ENCODE measurements at regions not wholly inside any gene's neighbourhood (a gene's known extent, or its start where the extent isn't known, plus 50 kb on each side); places are given as distances from the start of the nearest gene placed in this dataset.
"Not testable (repeated sequence)": the region's sequence is repeated elsewhere in the genome, so short reads cannot be mapped to it uniquely, and the experiment has no call there.

DNA sequence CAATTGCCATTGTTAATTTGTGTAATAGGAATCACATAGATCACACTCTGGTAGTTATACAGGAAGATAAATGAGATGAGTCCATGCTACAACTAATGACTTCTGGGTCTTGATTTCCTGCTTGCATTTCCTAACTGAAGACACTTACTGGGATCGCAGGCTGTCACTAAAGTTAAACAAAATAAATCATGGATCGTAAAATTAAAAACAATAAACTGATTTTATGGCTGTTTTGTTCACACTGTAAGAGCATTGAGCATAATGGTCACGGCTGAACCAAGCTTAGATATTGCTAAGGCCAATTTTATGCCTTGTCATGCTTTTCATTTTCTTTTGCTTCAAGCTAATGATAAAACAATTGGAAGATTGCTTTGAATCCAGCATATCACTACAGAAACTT, 332.5 kb upstream of the CITED2 start:
- no peak for DNase-seq

DNA sequence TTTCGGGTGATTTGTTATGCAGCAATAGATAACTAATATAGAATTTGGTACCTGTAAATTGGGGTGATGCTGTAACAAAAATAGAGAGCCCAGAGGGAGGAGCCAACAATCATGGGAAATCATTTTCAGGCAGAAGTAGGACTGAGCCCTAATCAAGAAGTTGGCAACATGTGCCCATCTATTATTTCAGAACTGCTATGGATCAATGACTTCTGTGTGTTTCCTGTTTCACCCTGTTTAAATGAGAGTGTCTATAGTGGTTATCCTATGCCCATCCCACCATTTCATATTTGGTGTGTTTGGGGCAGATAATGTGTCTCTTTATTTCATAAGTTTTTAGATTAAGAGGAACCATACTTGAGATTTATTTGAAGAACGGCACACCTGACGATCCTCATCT, 330.8 kb upstream of the CITED2 start:
- no peak for DNase-seq

DNA sequence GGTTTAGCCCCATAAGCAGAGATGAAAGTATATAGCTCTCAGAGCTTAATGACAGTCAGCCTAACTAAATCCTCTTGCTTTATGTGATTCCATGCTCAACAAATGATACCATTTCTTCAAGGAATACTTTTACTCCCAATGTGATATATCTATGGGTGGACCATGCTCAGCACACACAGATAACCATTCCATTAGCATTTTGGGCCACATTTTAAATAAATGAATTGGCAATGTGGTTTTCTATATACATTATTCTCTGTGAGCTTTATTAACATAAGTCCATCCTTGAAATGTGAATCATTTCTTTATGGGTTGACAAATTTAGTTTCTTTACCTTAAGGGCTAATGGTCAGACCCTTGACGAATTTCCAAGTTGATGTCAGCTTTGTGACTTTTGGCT, 329.3 kb upstream of the CITED2 start:
- no peak for DNase-seq

DNA sequence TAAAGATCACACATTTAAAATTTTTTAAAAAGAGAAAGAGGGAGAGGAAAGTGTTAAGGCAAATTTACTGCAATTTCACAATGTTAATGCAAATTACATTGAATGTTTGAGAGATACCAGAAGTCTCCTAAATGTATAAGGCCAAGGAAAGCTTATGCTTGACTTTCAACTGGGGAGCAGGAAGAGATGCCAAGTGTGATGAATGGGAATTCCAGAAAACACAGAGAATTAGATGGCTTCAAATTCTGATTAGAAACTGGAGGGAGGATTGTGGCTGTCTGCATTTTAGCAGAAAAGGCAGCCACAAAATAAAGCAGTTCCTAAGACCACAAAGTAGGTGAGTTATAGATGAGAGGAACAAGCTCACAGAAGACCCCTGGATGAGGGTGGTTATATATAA, 328.3 kb upstream of the CITED2 start:
- DNase-seq, result no peak

DNA sequence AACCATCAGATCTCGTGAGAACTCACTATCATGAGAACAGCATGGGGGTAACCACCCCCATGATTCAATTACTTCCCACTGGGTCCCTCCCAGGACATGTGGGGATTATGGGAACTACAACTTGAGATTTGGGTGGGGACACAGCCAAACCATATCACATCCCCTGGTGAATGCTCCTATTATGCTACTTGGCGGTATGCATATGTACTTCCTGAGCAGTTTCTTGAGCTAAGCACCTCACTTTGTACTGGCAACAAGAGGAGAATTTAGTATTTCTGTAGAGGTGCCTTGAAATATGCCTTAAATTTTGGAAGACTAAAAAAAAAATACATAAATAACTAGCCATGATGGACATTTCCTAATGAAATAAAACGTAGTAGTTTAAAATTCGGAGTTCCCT, 327.2 kb upstream of the CITED2 start:
- DNase-seq, result no peak

DNA sequence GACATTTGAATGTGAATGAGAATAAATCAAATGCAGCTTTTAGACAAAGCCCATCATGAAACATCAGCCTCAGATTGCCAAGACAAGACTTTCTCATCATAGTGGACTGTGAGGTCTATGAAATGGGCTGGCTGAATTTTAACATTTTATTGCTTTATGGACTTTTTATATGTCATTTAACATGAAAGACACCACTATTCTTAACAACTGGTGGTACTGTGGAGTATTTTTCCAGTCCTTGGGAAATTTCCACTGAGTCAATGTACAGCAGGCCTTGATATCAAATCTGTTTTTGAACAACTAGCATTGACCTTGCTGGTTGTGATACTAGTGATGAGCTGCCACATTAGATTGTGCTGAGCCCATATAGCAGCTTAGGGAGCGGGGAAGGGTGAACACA, 326.6 kb upstream of the CITED2 start:
- no peak for DNase-seq

DNA sequence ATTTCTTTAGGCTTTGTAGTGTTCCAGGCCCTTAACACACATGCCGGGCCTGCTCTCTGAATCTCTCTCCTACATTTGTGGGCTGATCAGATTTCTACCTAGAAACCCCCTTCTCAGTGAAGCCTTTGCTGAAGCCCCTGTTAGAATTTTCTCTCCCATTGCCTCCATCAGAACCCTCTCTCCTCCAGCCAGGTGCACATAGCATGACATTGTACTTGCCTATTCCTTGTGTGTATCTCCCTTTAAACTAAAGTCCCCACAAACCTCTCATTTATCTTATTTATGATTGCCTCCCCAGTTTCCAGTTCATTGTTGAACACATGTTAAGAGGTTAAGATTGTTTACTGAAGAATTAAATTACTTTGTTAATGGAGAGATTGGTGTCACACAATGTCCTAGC, 325.5 kb upstream of the CITED2 start:
- DNase-seq, result no peak

DNA sequence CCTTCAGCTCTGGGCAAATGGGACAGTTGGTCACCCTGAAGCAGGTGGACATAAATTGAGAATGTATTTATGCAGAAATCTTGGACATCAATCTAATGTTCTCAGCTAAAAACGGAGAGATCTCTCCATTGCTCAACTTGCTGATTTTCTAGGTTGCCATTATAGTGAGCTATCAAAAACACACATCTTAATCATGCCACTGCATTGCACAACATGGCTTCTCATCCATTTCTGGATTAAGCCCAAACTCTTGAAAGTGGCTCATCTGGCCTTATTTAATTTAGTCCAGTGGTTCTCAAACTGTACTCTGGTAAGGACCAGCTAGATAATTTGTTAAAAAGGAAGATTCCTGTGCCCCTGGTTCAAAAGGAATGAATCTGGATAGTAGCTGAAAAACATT, 324.9 kb upstream of the CITED2 start:
- DNase-seq, result no peak

DNA sequence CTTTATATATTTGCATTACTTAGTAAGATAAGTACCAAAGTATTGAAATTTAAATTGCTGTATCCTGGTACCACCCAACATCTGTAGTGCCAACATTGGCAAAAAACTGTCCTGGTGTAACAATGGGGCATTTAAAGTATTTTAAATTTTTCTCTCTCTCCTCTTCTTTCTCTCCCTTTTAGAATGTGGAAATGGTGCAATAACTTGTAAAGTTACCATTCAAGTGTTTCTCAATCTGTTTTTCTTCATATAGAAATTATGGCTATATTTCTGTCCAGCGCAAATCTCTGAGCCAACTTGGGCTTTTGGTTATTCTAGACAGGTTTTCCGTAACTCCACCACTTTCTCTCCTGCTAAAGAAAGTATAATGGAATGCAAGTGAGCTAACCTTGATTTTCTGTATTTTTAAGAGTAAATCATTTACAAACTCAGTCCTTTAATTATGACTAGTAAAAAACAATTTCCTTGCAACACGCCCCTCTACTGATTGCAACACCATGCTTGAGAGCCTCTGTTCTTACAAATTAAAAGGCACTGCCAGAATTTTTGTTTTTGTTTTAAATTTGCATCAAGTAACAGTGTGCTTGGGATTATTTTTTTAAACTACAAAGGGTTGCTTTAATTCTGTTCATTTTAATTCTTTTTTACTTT, 324.2 kb upstream of the CITED2 start:
- no peak for DNase-seq

DNA sequence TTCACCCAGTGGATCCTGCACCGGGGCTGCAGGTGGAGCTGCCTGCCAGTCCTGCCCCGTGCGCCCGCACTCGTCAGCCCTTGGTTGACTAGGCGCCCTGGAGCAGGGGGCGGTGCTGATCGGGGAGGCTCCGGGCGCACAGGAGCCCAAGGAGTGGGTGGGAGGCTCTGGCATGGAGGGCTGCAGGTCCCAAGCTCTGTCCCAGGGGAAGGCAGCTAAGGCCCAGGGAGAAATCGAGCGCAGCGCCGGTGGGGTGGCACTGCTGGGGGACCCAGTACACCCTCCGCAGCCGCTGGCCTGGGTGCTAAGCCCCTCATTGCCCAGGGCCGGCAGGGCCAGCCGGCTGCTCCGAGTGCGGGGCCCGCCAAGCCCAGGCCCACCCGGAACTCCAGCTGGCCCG, 323.4 kb upstream of the CITED2 start:
- not testable (repeated sequence) for DNase-seq

DNA sequence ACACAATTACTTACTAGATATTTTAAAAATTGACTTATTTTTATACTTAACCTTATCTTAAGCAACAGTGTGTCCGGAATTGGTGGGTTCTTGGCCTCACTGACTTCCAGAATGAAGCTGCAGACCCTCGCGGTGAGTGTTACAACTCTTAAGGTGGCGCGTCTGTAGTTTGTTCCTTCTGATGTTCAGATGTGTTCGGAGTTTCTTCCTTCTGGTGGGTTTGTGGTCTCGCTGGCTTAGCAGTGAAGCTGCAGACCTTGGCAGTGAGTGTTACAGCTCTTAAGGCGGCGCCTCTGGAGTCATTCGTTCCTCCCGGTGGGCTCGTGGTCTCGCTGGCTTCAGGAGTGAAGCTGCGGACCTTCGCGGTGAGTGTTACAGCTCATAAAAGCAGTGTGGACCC, 322.5 kb upstream of the CITED2 start:
- not testable (repeated sequence) for DNase-seq

DNA sequence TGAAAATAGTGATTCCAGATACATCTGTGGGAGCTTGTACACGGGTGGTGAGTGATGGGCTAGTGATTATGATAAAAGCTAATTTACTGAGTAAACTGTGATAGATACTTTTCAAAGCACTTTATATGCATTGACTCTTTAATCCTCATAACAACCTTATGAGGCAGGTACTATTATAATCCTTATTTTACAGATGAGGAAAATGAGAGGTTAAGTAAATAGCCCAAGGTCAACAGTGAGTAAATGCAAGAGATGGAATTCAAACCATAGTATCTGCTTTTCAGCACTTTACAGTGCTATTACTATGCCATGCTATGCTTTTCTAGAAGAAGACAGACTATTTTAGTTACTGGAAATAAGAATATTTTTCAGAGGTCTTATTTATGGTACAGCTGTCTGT, 320.9 kb upstream of the CITED2 start:
- no peak for DNase-seq

DNA sequence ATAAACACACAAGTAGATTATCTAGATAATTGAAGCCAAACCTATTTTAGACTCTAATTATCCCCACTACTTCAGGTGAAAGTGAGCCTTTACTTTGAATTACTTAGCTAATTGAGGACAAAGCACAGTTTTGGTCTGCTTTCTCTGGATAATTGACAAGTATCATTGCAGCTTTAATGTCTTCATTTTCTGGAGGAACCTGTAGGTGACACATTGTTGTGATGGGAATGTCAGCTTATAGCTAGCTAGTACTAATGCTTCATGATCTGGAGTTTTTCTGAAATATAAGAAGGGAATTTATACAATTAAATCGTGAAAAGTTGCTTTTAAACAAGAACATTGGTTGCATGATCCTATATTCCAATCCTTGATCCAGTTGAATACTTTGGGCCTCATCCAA, 319.3 kb upstream of the CITED2 start:
- no peak for DNase-seq

DNA sequence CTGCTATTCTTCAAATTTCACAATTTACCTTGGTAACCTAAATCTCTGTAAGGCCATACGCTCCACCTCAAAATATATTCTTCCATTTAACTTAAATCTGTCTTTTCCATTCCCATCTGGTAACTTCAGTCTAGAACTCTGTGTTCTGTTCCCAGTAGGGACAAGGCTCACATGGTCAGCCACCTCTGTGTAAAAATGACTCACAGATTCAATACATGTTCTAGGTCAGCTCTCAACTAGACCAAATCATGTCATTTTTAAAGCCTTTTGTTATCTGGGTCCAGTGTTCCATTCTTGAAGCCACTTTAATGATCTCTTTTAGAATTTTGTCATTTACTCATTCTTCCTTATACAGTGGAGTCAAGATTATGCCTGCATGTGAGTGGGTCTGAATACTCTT, 315.6 kb upstream of the CITED2 start:
- no peak for DNase-seq

DNA sequence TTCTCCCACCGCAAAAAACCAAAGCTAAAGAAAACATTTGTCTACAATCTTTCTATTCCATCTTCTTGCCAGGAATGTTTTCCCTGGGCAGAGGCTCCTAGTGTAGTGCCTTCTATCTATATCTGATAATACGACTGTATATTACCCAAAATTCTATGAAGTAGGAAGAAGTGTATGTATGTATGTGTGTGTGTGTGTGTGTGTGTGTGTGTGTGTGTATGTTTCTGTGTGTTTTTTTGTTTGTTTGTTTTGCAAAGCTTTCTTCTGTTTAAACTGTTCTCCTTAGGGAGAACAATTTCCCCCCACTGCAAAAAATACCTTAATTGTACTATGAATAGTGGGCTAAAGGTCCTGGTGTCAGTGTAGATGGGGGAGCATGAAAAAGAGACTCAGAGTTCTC, 312.6 kb upstream of the CITED2 start:
- DNase-seq, result no peak

DNA sequence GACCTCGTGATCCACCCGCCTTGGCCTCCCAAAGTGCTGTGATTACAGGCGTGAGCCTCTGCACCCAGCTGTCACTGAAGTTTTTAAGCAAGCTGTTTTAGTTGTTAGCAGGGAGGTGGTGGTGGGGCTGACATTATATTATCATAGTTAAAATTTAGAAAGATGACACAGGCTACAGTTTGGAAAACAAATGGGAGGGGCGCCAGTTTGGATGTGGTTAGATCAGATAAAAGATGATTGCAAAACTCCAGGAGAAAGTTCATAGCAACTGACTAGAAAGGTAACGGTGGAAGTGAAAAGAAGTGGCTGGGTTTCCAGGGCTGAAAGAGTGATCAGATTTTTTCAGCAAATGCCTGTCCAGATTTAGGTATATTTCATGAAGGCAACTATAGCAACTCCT, 311.9 kb upstream of the CITED2 start:
- DNase-seq, result no peak

DNA sequence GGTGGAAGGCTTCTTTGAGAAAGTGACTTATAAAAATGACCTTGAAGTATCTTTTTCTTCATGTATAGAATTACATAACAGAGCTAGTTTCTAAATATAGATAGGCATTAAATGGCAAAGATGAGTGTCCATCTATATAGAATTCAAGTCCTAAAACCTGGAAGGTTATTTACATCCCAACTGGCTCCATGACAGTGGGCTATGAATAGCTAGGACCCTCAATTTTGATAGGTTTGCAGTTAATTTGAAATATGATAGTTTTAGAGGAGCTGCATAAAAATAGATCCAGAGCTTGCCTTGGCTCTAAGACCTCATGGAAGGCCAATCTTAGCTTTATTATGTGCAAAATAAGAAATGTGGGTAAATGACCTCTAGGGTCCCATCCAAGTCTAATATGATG, 310.6 kb upstream of the CITED2 start:
- no peak for DNase-seq

DNA sequence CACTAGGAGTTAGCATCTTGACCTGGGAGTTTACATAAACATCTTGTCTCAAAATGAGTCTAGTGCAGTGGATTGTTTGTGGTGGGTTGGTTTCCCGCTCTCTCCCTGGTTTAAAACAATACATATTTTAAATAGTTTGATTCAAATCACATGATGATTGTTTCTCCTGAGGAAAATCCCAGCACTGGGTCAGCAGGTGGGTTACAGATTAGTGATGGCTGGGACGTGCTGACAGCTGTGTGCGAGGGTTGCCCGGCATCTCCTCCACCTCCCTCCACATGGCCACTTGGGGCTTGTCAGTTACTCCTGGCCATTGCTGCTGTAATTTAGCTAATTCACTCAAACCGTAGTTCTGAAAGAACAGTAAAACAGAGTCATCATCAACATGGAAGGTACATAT, 306.4 kb upstream of the CITED2 start:
- no peak for DNase-seq

DNA sequence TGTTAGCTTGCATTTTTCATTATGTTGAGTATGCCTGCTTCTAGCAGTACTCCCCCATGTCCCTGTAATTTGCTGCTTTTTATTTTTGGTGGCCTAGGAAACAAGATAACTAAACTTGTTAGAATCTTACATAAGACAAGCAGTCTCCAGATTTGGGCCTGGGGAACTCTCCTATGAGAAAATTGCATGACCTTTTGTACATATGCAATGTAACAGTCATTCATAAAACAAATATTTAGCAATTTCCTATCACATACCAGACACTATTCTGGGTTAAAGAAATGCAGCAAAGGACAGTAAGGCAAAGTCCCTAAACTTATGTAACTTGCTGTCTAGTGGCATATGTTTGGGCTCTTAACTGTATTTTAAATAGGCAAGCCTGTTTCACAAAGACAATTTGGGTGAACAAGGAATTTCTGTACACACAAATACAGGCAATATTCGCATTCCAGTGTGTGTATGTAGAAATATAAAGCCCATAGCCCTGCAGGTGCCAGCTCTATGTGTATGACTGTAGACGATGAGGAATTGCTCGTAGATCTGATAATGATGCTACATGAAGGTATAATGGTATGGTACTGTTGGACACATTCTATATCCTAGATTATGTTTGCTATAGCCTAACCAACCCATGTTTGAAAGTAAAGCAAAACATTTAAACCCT, 305.2 kb upstream of the CITED2 start:
- DNase-seq, result no peak

DNA sequence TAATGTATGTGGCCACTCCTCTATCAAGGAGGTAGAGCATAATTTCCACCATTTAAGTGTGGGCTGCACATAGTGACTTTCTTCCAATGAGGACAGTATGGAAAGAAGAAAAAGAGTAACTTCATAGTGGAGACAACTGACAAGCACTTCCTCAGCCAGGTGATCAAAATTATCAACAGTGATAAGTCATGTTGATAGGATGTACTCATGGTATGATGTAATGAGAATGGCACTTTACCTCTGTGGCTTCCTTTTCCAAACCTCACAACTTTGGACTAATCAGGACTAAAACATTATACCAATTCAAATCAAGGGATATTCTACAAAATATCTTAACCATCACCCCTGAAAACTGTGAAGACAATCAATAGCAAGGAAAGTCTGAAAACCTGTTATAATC, 302.3 kb upstream of the CITED2 start:
- DNase-seq, result no peak

DNA sequence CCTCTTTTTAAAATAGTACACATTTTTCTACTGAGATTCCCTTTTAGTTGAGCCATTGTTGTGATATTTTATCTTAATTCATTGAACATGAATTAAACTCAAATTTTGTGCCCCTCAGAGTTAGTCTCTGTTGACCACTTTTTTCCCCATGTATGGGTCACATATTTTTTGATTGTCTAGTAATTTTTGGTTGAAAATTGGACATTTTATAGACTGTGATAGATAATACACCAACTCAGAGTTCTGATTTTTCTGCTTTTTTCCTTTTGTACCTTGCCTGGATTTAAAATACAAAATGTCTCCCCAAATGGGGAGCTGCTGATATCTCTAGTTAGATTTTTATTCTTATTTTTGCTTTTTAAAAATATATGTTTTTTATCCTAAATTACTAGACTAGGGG, 291.8 kb upstream of the CITED2 start:
- no peak for DNase-seq

DNA sequence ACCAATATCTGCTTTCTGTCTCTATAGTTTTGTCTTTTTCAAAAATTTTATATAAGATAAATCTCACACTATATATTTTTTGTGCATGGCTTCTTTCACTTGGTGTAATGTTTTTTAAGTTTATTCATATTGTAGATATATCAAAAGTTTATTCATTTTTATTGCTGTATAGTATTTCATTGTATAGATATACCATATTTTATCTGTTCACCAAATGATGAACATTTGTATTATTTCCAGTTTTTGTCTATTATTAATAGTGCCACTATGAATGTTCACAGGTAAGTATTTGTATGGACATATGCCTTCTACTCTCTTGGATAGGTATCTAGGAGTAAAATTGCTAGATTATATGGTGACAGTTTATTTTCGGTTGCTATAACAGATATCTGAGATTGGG, 289.5 kb upstream of the CITED2 start:
- DNase-seq, result no peak

DNA sequence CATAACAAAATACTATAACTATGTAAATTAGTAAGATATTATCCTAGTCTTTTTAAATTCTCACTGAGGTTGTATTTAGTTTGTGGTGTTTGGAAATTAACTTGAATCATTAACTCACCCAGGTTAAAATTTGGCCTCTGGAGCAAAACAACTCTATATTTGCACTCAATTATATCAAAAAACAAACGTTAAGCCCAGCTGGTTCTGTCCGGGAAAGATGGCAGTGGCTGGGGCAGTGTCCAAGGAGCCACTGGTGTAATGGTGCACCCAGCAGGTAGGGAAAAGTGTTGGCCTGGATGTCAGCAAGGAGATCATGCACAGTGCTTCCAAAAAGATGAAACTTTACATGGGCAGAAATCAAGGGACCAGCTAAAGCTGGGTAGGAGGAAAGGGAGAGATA, 285.3 kb upstream of the CITED2 start:
- DNase-seq, result no peak

DNA sequence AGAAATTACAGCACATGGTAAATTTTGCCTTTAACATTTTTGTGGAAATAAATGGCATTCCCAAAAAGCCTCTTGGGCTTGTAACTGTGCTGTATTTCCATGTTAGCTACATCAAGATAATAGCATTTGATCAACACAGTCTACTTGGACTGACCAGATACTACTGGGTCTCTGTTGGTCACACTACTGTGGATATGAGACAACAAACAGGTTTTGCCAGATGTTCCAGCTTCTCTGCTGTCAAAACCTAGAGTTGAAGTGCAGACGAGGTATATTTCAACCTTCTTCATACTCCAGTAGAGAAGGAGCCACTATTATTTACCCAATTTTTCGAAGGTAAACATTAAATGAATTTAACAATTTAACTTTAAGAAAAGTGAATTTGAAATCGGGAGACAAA, 284.7 kb upstream of the CITED2 start:
- peak; percentile 9 for DNase-seq

DNA sequence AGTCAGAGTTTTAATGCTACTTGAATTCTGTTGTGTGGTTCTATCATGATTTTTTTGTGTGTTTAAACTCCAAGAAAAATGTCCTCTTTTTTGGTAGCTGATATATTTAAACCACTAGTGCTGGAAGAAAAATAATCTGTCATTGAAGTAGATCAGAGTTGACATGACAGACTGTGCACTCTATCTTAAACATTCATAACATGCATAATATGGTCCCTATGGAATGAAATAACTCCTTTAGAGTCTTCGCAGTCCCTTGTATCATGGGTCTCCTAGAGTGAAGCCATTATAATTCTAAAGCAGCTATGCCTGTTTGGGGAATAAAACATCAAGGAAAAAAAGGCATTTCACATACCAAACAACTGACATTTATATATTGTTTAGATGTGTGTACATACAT, 282.7 kb upstream of the CITED2 start:
- DNase-seq, result no peak

All from NCI-H510A treated with DMSO at 0.1 percent for 48 hours (cell line).